ENCODE measurements at regions not wholly inside any gene's neighbourhood (a gene's known extent, or its start where the extent isn't known, plus 50 kb on each side); places are given as distances from the start of the nearest gene placed in this dataset.

DNA sequence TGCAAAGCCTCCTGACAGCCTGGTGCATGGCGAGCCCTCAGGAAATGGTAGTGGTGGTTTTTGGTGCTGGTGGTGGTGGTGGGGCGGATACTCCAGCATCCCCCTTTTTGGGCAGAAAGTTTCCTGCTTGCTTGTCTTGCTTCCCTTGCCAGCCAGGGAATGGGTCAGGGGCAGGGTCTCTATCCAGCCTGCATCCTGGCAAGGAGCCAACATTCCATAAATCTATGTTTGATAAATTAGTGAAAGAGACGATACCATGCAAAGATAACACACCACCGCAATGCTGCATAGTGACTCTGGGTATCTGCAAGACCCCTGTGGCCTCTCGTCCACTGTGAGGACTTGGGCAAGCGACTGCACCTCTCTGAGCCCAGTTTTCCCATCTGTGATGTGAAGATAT is 246.2 kb downstream of the LRFN2 start:
- DNase-seq (ENCODE audit: extremely low read depth, low read depth): no peak
- TF ChIP-seq, protein P1, sequence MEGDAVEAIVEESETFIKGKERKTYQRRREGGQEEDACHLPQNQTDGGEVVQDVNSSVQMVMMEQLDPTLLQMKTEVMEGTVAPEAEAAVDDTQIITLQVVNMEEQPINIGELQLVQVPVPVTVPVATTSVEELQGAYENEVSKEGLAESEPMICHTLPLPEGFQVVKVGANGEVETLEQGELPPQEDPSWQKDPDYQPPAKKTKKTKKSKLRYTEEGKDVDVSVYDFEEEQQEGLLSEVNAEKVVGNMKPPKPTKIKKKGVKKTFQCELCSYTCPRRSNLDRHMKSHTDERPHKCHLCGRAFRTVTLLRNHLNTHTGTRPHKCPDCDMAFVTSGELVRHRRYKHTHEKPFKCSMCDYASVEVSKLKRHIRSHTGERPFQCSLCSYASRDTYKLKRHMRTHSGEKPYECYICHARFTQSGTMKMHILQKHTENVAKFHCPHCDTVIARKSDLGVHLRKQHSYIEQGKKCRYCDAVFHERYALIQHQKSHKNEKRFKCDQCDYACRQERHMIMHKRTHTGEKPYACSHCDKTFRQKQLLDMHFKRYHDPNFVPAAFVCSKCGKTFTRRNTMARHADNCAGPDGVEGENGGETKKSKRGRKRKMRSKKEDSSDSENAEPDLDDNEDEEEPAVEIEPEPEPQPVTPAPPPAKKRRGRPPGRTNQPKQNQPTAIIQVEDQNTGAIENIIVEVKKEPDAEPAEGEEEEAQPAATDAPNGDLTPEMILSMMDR (IDR thresholded peaks at IDR 0.05; ENCODE audit: low read depth, low read length): no peak

DNA sequence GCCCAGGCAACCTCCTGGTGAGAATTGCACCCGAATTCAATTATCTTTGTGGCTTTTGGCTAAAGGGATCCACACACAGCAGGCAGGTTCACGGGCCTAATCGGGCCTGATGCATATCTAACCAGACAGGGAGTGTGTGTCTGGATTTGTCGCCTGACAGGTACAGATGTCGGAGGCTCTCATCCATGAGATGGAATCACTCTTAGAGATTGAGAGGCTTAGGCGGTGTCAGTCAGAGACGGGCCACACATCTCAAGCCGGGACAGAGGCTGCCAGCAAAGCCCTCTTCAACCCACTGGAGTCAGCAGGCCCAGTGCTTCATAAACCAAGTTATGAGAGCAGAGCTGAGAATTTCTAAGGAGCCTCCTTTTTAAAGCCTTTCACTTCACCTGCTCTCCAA is 247.0 kb downstream of the LRFN2 start:
- TF ChIP-seq, protein P1 (IDR thresholded peaks at IDR 0.05; ENCODE audit: low read depth, low read length): no peak

DNA sequence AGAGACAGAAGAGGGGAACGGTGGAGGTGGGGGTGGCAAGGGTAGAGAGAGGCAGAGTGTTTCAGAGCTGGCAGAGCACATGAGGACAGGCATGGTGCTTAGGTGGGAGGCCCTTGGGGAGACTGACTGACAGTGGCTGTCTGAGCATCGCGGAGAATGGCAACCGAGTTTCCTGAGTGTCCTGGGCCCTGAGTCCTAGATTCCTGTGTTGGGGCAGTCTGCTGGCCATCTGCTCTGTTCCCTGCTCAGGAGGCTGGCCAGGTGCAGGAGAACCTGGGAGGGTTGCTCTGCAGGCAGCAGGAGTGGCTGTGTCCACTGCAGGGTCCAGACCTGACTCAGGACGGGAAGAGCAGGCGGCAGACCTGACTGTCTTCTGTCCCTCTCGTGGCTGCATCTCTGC is 248.9 kb downstream of the LRFN2 start:
- TF ChIP-seq, protein P1 (IDR thresholded peaks at IDR 0.05; ENCODE audit: low read depth, low read length): no peak
- DNase-seq (ENCODE audit: extremely low read depth, low read depth): no peak

More for the DNA sequence above, 247.0 kb downstream of the LRFN2 start:
- DNase-seq (ENCODE audit: extremely low read depth, low read depth): no peak

DNA sequence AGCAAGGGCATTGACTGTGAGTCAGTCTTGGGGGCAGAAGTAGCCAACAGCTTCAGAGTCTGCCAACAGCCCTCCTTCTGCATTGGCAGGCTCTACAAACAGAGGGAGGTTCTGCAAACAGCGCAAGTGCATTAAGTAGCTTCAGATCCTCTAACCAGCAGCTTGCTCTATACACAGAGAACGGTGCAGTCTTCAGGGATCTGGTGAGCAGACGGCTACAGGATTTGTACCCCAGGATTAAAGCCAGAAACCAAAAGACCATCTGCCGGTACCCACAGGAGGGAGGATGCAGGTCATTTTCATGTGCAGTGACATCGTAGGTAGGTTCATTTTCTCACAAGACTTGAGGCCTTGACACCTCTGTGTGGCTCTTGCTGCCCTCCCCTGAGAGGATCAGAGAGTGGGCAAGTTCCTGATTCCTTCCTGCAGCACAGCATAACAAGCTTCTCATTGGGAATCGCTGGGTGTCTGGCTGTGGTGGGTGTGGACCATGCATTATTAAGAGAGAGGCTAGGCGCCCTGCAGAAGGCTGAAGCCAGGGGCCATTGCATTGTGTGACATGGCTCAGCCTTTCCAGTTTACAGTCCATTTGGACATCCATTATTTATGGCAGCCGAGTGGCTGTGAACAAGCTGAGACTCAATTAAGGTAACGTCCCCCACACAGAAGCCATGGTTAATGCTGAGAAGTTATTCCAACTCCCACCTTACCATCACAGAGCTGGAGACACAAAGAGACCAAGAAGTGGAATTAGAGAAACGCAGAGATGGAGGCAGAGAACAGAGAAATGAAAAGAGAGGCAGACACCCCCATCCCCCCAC is 250.0 kb downstream of the LRFN2 start:
- DNase-seq (ENCODE audit: extremely low read depth, low read depth): no peak

DNA sequence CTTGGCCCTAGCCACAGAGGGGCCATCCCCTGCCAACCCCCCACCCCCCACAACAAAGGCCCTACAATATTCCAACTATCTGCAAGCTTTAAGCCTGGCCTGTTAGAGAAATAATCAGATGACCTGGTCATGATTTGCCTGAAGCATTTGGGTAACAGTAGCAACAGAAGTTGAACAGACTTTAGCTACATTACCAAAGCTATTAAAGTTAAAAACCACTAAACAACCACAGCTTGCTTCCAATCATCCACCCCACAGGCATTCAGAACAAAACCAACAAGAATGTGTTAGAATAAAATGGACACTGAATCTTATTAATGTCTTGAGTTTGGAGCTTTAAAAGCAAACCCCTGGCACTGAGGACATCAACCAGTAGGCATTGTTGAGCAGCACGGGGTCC is 250.9 kb downstream of the LRFN2 start:
- TF ChIP-seq, protein P1 (IDR thresholded peaks at IDR 0.05; ENCODE audit: low read depth, low read length): no peak
- no peak for DNase-seq (ENCODE audit: extremely low read depth, low read depth)

More for the DNA sequence above, 250.0 kb downstream of the LRFN2 start:
- TF ChIP-seq, protein P1 (IDR thresholded peaks at IDR 0.05; ENCODE audit: low read depth, low read length): no peak

DNA sequence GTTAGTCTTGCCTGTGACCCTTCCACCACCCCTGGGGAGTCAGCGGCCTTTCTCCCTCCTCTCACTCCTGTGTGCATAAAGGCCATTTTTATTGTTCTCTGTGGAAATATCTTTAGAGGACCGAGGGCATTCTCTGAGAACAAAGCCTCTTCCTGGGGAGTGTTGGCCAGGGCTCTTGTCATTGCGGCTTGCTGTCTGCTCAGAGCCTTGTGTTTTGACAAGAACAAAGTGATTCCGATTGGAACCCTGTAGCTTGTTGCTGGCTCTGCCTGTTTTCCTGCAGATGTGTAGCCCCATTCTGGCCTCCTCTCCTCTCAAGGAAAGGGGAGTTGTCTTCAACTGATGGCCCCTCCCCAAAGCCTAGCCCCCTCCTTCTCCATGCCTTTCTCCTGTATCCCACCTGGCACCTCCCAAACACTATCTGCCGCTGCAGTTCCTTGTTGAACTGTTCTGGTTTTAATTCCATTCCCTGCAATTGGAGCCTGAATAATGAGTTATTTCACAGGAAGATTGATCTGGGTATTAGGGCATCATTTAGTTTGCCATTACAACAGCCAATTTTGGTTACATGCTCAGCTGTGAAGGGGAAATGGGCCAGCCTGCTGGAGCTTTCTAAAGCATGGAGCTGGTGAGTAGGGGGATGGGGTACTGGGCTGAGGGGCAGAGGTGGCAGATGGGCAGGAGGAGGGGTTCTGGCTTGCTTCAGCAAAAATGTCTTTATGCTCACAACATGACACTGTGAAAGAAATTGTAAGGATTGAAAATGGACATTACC is 252.5 kb downstream of the LRFN2 start:
- TF ChIP-seq, protein P1 (IDR thresholded peaks at IDR 0.05; ENCODE audit: low read depth, low read length): no peak
- no peak for DNase-seq (ENCODE audit: extremely low read depth, low read depth)

DNA sequence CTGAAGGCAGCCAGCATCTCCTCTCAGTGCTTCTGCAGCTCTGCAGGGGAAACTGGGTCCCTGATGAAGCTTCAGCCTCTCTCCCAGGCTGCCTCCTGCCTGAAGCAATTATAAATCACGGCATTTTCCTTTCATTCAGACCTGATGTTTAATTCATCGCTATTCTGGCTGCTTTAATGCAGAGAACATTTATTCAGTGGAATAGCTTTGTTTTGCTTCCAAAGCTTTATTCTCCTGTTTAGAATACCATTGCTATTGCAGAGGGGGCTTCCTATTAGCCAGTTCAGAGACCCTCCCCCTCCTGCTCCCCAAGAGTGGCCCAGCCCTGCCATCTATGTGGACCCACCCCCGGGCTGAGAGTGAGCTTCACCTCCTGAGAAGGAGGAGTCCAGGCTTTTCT is 255.6 kb downstream of the LRFN2 start:
- TF ChIP-seq, protein P1 (IDR thresholded peaks at IDR 0.05; ENCODE audit: low read depth, low read length): no peak
- DNase-seq (ENCODE audit: extremely low read depth, low read depth): no peak
